ENCODE measurements at regions not wholly inside any gene's neighbourhood (a gene's known extent, or its start where the extent isn't known, plus 50 kb on each side); places are given as distances from the start of the nearest gene placed in this dataset.
"Not testable (repeated sequence)": the region's sequence is repeated elsewhere in the genome, so short reads cannot be mapped to it uniquely, and the experiment has no call there.

DNA sequence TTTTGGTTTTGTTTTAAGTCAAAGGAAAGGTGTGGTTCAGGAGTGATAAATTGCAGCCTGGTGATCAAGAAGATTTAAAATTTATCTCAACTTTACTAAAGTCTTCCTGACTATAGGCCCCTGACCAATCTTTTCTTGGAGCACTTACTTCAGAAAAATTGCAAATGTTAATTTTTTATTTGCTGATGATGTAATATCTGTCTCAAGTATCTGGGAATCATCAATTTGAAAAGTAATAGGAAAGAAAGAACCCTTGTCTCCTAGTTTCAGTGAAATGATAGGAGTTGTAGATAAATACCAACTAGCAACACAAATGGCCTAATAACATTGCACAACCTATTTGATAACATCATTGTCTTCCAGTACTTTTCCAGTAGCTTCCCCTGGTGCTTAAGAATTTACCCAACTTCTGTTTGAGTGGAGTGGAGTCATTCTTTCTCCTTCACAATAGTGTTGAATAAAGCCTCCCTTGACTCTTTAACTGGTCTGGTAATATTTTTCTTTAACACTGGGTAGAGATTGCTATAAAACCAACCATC, 648.3 kb upstream of the ADGRB3 start:
- H3K9me3 Mint-ChIP-seq = peaks cover 3% of the 10 kb centered on the region
- H3K4me1 Mint-ChIP-seq = no peaks in the 10 kb centered on the region
- H3K27ac Mint-ChIP-seq = no peak overlapping the region
- H3K36me3 Mint-ChIP-seq (ENCODE audit: low read depth) = no peaks in the 10 kb centered on the region
- ATAC-seq (replicated peaks) = no peak
- H3K4me3 Mint-ChIP-seq = no peak overlapping the region
- H3K27me3 Mint-ChIP-seq = no peaks in the 10 kb centered on the region

DNA sequence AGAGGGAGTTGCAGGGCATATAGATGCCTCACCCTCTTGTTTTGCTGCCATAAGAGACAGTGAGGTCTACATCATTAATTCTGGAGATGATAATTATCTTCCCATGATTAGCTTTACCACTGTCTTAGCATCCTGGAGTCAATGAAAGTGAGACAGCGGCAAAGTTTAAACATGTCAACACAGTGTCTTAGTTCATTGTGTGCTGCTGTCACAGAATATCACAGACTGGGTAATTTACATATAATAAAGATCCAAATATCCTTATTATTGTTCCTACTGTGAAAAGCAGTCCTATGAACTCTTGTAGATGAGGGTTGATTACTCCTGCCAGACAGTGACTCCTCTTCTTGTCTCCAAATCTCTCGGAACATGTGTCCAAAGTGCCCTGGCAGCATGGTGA, 658.6 kb upstream of the ADGRB3 start:
- no peak for ATAC-seq (replicated peaks)
- H3K4me1 Mint-ChIP-seq = no peaks in the 10 kb centered on the region
- H3K9me3 Mint-ChIP-seq = no peaks in the 10 kb centered on the region
- H3K36me3 Mint-ChIP-seq (ENCODE audit: low read depth) = no peaks in the 10 kb centered on the region
- no peak overlapping the region for H3K27ac Mint-ChIP-seq
- no peak overlapping the region for H3K4me3 Mint-ChIP-seq
- H3K27me3 Mint-ChIP-seq = no peaks in the 10 kb centered on the region

GRCh38 chr6:67974931-67975330, 660.2 kb upstream of the ADGRB3 start:
- Mint-ChIP-seq H3K4me1 (no peaks in the 10 kb centered on the region), H3K27me3 (no peaks in the 10 kb centered on the region), H3K36me3 (ENCODE audit: low read depth) (no peaks in the 10 kb centered on the region), H3K4me3 (no peak overlapping the region), H3K27ac (no peak overlapping the region), H3K9me3 (no peaks in the 10 kb centered on the region)
- no peak for ATAC-seq (replicated peaks)

DNA sequence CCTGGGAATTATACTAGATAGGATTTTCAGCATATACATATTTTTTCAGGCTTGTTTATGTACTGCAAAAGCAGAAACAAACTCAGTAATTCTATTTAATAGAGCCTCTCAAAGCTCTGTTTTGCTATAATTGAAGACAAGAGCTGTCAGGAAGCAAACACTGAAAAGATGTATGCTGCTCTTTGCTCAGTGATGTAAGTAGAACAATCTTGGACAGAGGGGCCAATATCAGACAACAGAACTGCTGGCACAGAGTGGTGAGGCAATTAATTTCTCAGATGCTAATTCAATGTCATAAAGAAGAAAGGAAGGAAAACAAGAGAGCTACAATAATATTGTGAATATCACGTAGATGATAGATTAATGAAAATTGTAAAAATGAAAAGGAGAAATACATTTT, 663.3 kb upstream of the ADGRB3 start:
- no peaks in the 10 kb centered on the region for H3K27me3 Mint-ChIP-seq
- no peak overlapping the region for H3K27ac Mint-ChIP-seq
- no peaks in the 10 kb centered on the region for H3K36me3 Mint-ChIP-seq (ENCODE audit: low read depth)
- H3K4me3 Mint-ChIP-seq = no peak overlapping the region
- H3K9me3 Mint-ChIP-seq = no peaks in the 10 kb centered on the region
- no peaks in the 10 kb centered on the region for H3K4me1 Mint-ChIP-seq
- no peak for ATAC-seq (replicated peaks)

GRCh38 chr6:67966830-67967229, 668.3 kb upstream of the ADGRB3 start:
- Mint-ChIP-seq H3K4me1 (no peaks in the 10 kb centered on the region), H3K27ac (no peak overlapping the region), H3K27me3 (no peaks in the 10 kb centered on the region), H3K4me3 (no peak overlapping the region), H3K36me3 (ENCODE audit: low read depth) (no peaks in the 10 kb centered on the region), H3K9me3 (no peaks in the 10 kb centered on the region)
- ATAC-seq (replicated peaks) = no peak

DNA sequence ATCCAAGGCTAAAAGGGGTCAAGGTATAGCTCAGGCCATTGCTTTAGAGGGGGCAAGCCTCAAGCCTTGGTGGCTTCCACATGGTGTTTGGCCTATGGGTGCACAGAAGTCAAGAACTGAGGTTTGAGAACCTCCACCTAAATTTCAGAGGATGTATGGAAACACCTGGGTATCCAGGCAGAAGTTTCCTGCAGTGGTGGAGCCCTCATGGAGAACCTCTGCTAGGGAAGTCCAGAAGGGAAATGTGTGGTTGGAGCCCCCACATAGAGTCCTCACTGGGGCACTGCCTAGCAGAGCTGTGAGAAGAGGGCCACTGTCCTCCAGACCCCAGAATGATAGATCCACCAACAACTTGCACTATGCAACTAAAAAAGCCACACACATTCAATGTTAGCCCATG, 678.7 kb upstream of the ADGRB3 start:
- Mint-ChIP-seq H3K9me3 (peaks cover 5% of the 10 kb centered on the region), H3K36me3 (ENCODE audit: low read depth) (no peaks in the 10 kb centered on the region), H3K4me3 (no peak overlapping the region), H3K27ac (no peak overlapping the region), H3K4me1 (no peaks in the 10 kb centered on the region), H3K27me3 (no peaks in the 10 kb centered on the region)
- no peak for ATAC-seq (replicated peaks)

DNA sequence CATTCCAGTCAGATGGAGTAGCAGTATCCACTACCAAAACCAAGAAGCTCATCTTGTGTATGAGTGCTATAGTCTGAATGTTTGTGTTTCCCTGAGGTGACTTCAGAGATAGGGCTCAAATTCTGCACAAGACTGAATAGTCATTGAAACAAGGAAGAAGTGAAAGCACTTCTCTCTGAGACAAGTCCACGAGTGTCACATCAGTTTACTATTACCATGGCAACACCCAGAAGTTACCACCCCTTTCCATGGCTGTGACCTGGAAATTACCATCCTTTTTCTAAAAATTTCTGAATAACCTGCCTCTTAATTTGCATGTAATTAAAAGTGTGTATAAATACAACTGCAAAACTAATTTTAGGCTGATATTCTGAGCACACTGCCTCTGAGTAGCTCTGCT, 682.1 kb upstream of the ADGRB3 start:
- Mint-ChIP-seq H3K36me3 (ENCODE audit: low read depth) (no peaks in the 10 kb centered on the region), H3K4me3 (no peak overlapping the region), H3K9me3 (peaks cover 29% of the 10 kb centered on the region), H3K27me3 (no peaks in the 10 kb centered on the region), H3K4me1 (no peaks in the 10 kb centered on the region), H3K27ac (no peak overlapping the region)
- ATAC-seq (replicated peaks) = no peak

DNA sequence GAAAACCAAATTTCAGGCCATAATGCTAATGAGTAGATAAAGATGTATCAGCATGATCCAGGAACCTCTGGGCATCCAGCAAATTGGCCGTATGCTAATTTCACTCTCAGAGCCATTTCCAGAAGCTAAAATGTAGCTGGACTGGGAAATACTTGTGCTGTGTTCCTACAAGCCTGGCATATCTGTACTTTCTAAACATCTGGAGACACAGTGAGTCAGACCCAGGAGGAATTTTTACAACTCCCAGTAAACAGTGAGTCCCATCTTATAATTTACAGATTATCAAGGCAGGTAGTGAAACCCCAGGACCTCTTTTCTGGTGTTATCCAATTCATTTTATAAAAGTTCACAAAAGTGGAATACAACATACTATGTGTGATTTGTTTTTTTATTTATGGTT, 683.0 kb upstream of the ADGRB3 start:
- ATAC-seq (replicated peaks) = no peak
- Mint-ChIP-seq H3K9me3 (peaks cover 29% of the 10 kb centered on the region), H3K4me1 (no peaks in the 10 kb centered on the region), H3K4me3 (no peak overlapping the region), H3K27me3 (no peaks in the 10 kb centered on the region), H3K36me3 (ENCODE audit: low read depth) (no peaks in the 10 kb centered on the region), H3K27ac (no peak overlapping the region)

DNA sequence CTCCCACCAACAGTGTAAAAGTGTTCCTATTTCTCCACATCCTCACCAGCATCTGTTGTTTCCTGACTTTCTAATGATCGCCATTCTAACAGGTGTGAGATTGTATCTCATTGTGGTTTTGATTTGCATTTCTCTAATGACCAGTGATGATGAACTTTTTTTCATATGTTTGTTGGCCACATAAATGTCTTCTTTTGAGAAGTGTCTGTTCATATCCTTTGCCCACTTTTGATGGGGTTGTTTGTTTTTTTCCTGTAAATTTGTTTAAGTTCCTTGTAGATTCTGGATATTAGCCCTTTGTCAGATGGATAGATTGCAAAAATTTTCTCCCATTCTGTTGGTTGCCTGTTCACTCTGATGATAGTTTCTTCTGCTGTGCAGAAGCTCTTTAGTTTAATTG, 687.3 kb upstream of the ADGRB3 start:
- peaks cover 28% of the 10 kb centered on the region for H3K9me3 Mint-ChIP-seq
- H3K4me3 Mint-ChIP-seq; H3K4me1 Mint-ChIP-seq; H3K27ac Mint-ChIP-seq; H3K27me3 Mint-ChIP-seq; H3K36me3 Mint-ChIP-seq (ENCODE audit: low read depth); ATAC-seq (replicated peaks): not testable (repeated sequence)

GRCh38 chr6:67935976-67936477, 699.1 kb upstream of the ADGRB3 start:
- Mint-ChIP-seq H3K9me3 (peaks cover 4% of the 10 kb centered on the region), H3K27me3 (no peaks in the 10 kb centered on the region), H3K36me3 (ENCODE audit: low read depth) (no peaks in the 10 kb centered on the region), H3K4me3 (no peak overlapping the region), H3K27ac (no peak overlapping the region), H3K4me1 (no peaks in the 10 kb centered on the region)
- no peak for ATAC-seq (replicated peaks)

DNA sequence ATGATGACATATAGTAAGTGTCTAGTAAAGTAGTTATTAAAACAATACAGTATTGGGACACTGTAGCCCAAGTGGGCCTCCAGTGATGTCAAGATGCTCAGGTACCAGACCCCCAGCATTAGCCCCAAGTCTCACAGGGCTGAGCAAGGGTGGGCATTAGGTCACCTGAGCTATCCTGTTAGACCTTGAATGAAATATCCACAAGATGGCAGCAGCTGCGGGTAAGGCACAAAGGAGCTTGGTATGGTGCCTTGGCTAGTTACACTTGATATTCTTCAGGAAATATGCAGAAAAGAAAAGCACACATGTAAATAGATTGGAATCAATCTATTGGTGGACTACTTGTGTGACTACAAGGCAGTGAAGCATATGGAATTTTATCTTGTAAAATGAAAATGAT, 701.8 kb upstream of the ADGRB3 start:
- H3K36me3 Mint-ChIP-seq (ENCODE audit: low read depth) = no peaks in the 10 kb centered on the region
- ATAC-seq (replicated peaks) = no peak
- no peaks in the 10 kb centered on the region for H3K27me3 Mint-ChIP-seq
- no peak overlapping the region for H3K27ac Mint-ChIP-seq
- peaks cover 12% of the 10 kb centered on the region for H3K9me3 Mint-ChIP-seq
- H3K4me1 Mint-ChIP-seq = no peaks in the 10 kb centered on the region
- H3K4me3 Mint-ChIP-seq = no peak overlapping the region

GRCh38 chr6:67922588-67922987, 712.5 kb upstream of the ADGRB3 start:
- ATAC-seq (replicated peaks); H3K4me3 Mint-ChIP-seq; H3K4me1 Mint-ChIP-seq; H3K27ac Mint-ChIP-seq; H3K9me3 Mint-ChIP-seq; H3K36me3 Mint-ChIP-seq (ENCODE audit: low read depth); H3K27me3 Mint-ChIP-seq: not testable (repeated sequence)

GRCh38 chr6:67920040-67920439, 715.0 kb upstream of the ADGRB3 start:
- not testable (repeated sequence) for H3K36me3 Mint-ChIP-seq (ENCODE audit: low read depth); H3K4me1 Mint-ChIP-seq; ATAC-seq (replicated peaks); H3K27me3 Mint-ChIP-seq; H3K4me3 Mint-ChIP-seq; H3K9me3 Mint-ChIP-seq; H3K27ac Mint-ChIP-seq

- no peak overlapping the region for H3K27ac Mint-ChIP-seq
- ATAC-seq (replicated peaks) = no peak
- H3K36me3 Mint-ChIP-seq (ENCODE audit: low read depth) = no peaks in the 10 kb centered on the region
- H3K4me3 Mint-ChIP-seq = no peak overlapping the region
- H3K27me3 Mint-ChIP-seq = no peaks in the 10 kb centered on the region
- H3K9me3 Mint-ChIP-seq = peaks cover 3% of the 10 kb centered on the region
- no peaks in the 10 kb centered on the region for H3K4me1 Mint-ChIP-seq
Measured at GRCh38 chr6:67916399-67916798, 718.7 kb upstream of the ADGRB3 start.

DNA sequence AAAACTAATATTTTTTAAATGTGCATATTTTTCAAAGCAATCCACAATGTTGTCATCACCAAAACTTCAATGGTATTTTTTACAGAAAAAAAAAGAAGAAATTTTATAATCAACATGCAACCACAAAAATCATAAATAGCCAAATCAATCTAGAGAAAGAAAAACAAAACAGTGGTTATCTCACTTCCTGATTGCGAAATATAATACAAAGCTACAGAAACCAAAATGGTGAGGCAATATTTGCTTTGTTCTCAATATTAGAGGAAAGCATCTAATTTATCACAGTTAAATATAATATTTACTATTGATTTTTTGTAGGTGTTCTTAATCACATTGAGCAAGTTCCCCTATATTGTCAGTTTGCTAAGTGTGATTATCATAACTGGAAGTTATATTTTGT, 720.7 kb upstream of the ADGRB3 start:
- Mint-ChIP-seq H3K4me3 (no peak overlapping the region), H3K36me3 (ENCODE audit: low read depth) (no peaks in the 10 kb centered on the region), H3K9me3 (peaks cover 3% of the 10 kb centered on the region), H3K27me3 (no peaks in the 10 kb centered on the region), H3K4me1 (no peaks in the 10 kb centered on the region), H3K27ac (no peak overlapping the region)
- ATAC-seq (replicated peaks) = no peak

- no peak for ATAC-seq (replicated peaks)
- Mint-ChIP-seq H3K36me3 (ENCODE audit: low read depth) (no peaks in the 10 kb centered on the region), H3K27ac (no peak overlapping the region), H3K9me3 (peaks cover 4% of the 10 kb centered on the region), H3K4me1 (no peaks in the 10 kb centered on the region), H3K27me3 (no peaks in the 10 kb centered on the region), H3K4me3 (no peak overlapping the region)
Measured at GRCh38 chr6:67909354-67909753, 725.7 kb upstream of the ADGRB3 start.
